ENCODE measurements at regions not wholly inside any gene's neighbourhood (a gene's known extent, or its start where the extent isn't known, plus 50 kb on each side); places are given as distances from the start of the nearest gene placed in this dataset.

GRCh38 chr14:38500125-38500524, 244.2 kb upstream of the CLEC14A start:
- DNase-seq, result peak; percentile 67

GRCh38 chr14:38496092-38496491, 240.2 kb upstream of the CLEC14A start:
- DNase-seq, result no peak

DNA sequence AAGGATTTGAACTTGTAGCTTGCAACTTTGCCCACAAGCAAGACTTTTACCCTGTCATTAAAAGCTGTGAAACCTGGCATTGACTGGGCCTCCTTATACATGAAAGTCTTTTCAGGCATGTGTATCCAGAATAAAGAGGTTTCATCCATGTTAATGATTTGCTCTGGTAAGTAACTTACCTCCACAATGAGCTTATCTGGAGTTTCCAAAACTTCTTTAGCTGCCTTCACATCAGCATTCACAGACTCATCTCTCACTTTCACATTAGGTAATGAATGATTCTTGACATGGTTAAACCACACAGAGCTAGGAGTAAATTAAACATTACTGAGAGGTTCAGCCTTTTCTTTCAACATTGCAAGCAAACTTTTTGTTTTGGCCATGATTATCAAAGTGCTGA, 234.4 kb upstream of the CLEC14A start:
- no peak for DNase-seq

DNA sequence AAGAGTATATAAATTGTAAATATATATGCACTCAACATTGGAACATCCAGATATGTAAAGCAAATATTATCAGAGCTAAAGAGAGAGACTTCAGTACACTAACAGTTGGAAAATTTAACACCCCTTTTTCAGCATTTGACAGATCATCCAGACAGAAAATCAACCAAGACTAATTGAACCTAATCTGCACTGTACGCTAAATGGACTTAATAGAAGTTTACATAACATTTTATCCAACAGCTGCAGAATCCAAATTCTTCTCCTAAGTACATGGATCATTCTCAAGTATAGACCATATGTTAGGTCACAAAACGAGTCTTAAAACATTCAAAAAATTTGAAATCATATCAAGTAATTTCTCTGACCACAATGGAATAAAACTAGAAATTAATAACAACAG, 229.1 kb upstream of the CLEC14A start:
- DNase-seq, result no peak

- no peak for DNase-seq
Measured at GRCh38 chr14:38481952-38482678, 226.2 kb upstream of the CLEC14A start.

DNA sequence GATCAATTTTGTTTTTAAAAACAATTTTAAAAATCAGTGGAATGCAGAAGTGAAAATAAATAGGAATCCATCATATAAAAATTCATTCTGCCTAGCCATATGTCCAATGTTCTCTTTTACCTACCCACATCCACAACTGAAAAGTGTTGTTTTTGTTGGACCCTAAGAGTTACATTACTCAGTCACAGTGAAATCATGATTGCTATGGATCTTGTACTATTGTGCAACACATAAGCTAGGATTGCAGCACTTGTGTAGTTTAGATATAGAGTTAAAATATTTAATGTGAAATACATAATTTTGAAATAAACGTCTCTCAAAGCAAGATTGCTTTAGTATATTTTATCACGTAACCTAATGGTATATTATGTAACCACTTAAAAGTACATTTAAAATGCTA, 213.3 kb upstream of the CLEC14A start:
- DNase-seq, result no peak

DNA sequence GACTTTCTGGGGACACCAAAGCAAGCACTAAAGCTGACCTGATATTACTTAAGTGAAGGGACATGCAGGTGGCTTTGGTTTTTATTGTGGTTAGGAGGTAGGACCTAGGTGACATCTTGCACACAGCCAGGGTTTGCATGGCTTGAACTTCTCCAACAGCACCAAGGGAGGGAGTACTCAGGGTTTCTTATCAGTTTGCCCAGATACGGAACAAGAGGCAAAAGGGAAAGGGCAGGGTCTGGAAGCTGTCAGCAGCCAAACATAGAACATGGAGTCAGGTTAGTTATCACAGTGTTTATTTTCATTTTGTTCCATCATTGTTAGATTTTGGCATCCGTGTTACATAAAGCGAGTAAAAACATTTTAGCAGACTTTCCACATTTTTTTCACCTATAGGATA, 186.3 kb upstream of the CLEC14A start:
- no peak for DNase-seq

DNA sequence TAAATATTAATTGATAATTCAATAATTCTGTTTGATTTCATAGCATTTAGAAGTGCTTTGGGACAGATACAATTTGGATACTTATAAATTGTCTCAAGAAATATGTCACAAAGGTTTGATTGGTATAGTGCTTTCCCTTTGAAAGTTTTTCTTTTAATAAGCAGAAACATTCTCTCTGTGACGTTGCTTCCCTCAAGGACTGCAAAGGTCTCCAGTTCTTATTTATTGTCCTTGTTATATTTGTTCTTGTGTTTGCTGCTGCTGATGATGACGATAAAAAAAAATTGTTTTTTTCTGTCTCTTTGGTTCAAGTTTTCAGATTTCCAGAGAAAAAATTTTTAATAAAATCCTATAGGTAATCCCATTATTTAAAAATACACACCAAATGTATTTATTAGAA, 176.3 kb upstream of the CLEC14A start:
- DNase-seq, result no peak

GRCh38 chr14:38431156-38431555, 175.3 kb upstream of the CLEC14A start:
- DNase-seq, result no peak

- DNase-seq, result no peak
Measured at GRCh38 chr14:38430522-38430921, 174.6 kb upstream of the CLEC14A start.

GRCh38 chr14:38425324-38425976, 169.6 kb upstream of the CLEC14A start:
- no peak for DNase-seq

DNA sequence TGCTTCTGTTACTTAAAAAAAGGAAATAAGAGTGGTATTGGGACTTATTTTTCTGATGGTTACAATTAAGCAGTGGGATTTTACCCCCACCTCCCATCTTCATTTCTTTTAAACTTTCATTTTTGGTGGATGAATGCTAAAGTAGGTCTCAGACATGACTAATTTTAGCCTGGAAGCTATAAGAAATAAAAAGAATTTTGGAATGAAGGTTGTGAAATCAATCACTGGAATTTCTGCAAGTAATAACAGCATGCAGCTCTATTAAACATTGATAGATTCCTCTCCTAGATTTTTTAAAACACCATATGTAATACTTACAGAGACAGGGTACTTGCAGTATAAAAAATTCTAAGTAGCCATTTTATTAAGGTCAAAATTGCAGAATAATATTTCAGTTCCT, 164.2 kb upstream of the CLEC14A start:
- no peak for DNase-seq

GRCh38 chr14:38419579-38419978, 163.7 kb upstream of the CLEC14A start:
- DNase-seq, result no peak

GRCh38 chr14:38412654-38413053, 156.8 kb upstream of the CLEC14A start:
- DNase-seq, result no peak

DNA sequence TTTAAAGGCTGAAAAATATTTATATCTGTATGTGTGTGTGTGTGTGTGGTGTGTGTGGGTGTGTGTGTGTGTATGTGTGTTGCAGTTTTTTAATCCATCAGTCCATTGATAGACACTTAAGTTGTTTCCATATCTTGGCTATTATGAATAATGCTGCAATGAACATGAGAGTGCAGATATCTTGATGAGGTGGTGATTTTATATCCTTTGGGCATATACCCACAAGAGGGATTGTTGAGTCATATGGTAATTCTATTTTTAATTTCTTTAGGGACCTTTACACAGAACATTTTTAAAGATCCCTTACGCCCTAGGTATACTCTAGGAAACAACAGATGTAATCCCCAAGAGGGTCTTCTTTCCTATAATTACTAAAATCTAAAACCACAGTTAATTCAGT, 154.5 kb upstream of the CLEC14A start:
- DNase-seq, result no peak

DNA sequence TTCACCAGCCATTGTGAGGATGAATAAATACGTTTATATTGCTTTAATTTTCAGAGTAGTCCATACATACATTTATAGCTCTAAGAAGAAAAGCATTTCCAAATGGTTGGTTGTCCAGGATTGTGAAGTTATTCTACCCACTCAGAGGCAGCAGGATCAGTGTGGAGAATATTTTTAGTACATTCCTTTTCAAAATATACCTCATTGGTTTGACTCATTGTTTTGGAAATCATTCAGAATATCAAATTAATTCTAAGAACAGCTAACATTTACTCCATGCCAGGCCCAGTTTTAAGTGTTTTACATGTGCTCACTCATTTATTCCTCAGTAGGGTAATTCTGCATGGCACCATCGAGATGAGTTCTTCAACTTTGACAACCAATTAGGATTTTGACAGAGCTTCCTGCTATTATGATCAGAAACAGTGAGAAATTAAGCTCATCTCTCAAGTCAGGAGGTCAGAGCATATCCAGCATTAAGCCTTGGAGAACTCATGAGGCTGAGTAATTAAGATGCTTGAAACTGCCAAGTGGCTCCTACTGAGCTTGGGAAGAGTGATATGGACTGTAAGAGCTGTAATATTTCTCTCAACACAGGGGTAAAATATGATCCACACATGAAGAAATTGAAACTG, 153.3 kb upstream of the CLEC14A start:
- no peak for DNase-seq

DNA sequence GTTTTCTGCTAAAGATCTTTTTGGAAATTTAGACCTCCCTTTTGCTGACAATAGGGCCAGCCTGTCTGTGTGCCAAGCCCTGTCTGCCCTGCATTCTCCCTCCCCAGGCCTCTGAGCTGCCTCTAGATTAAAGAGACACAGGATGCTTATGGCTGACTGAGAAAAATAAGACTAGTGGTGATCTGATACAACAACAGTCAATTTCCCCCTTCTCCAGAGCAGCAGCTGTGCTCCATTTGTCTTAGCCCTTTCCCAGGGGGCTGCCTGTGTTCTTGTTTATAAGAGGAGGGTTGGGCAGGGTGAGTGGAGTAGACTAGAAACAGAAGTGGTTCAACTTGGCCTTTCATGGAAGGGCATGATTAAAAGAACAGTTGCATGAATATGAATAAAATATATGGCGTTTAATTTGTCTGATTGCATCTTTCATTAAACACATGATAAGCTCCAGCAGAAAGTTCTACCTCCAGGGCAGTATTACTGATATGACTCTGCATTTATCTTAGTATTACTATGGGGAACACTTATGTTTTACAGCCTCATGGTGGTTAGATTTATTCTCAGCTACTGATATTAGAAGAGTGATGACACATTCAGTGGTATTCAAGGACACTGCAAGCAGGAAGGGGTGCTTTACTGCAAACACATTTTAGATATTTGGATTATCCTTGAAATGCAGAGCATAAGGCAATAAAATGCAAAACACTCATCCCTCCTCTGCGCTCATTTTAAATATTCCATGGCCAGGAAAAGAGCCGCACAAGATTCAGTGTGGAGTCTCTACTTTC, 150.2 kb upstream of the CLEC14A start:
- DNase-seq, result no peak

DNA sequence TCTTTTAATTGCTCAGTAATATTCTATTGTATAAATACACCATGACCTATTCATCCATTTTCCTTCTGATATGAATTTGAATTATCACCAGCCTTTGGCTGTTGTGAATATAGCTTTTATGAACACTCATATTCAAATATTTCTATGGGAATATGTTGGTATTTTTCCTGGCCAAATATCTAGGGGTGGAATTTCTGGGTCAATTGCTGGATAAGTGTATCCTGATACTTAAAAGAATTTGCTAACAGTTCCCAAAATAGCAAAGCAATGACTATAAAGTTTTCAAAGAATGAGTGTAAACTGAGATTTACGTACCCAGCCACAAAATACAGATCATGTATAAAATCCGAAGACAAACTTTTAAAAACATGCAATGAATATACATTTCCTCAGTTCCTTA, 148.7 kb upstream of the CLEC14A start:
- no peak for DNase-seq

GRCh38 chr14:38404100-38404541, 148.2 kb upstream of the CLEC14A start:
- peak; percentile 67 for DNase-seq

- DNase-seq, result no peak
Measured at GRCh38 chr14:38400751-38401150, 144.9 kb upstream of the CLEC14A start.

DNA sequence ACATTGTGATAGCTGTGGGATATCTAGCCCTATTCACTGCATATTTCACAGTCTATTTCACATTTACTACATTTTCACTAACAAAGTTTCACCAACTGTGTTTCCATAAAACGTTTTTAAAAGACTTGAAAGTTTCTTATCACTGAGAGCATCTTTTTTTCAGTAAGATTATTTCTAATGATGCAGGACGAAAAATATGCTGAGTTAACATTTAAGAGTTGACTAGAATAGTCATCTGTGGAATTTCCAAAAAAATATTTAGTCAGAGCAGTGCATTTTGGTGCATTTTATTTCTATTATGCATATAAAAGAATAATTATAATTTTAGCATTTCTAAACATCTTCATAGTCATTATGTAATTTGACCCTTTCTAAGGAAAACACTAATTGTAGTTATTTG, 143.8 kb upstream of the CLEC14A start:
- no peak for DNase-seq

DNA sequence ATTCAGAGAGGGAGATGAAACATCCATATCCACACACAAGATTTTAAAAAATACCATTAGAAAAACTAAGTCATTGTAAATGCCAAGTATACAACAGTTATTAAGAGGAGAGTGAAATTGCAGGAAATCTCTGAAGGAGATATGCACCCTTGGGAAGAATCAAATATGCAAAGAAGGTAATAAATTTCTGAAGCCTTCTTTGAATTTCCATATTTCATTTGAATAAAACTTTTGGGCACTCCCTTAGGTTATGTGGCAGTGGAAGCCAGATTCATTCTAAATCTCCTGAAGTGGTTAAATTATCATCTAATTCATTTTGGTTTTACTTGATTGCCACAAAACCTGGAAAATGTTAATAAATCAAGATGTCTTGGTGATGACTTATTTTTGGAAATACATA, 138.9 kb upstream of the CLEC14A start:
- DNase-seq, result no peak

DNA sequence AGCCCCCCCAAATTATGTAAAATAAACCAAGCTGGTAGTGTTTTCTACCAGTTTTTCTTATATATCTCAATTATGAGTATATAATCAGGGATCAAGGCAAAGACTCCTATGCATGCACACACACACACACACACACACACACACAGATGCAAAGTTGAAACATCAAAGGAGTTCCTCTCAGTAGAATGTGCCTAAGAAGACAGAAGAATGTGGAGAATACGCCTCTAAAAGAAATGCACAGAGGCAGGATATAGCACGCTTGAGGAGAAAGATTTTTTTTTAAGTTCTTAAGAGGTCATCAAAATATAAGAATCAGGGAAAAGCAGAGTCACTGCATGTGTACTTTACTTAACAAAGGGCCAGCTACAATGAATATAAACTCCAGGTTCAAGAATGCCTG, 138.2 kb upstream of the CLEC14A start:
- DNase-seq, result no peak

DNA sequence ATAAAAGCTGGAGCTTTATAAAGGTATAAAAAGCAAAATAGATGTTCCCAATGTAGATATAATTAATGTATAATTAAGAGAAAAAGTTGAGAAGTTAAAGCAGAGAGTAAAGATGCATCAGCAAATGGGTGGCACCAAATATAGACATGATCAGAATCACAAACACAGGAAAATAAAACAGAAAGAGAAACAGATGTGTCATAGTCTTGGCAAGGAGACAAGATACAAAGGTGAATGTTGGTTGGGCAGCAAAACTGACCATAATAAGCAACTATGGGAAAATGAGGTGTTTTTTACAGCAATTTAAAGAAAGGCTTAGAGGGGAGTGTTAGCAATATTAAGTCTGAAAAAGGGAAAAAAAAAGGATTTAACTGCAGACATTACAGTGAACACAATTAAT, 135.4 kb upstream of the CLEC14A start:
- DNase-seq, result no peak

All from MV-4-11 (cell line).